Esophagus squamous epithelium (tissue), 4 donors: ENCODE measurements at regions not wholly inside any gene's neighbourhood (a gene's known extent, or its start where the extent isn't known, plus 50 kb on each side); places are given as distances from the start of the nearest gene placed in this dataset.

Experiments
- POLR2A ChIP-seq, 4 donors: fragments of 450-650 bp; IDR thresholded peaks; one replicate each; pipeline ENCODE4 v1.6.1; 2017; ENCODE audit warnings: antibody characterized with exemption in 4 of 4, mild to moderate bottlenecking in 4 of 4, moderate library complexity in 3 of 4
- TF ChIP-seq, protein P1 (sequence below), 6 experiments: fragments of 450-650 bp in 4 of 6; fragments of 200-600 bp in 2 of 6; sonication (generic) in 2 of 6; IDR thresholded peaks; one replicate each; pipeline ENCODE4 v1.5.1; 2016 to 2019; ENCODE audit warnings: antibody characterized with exemption in 6 of 6, mild to moderate bottlenecking in 4 of 6, moderate library complexity in 4 of 6

DNA sequence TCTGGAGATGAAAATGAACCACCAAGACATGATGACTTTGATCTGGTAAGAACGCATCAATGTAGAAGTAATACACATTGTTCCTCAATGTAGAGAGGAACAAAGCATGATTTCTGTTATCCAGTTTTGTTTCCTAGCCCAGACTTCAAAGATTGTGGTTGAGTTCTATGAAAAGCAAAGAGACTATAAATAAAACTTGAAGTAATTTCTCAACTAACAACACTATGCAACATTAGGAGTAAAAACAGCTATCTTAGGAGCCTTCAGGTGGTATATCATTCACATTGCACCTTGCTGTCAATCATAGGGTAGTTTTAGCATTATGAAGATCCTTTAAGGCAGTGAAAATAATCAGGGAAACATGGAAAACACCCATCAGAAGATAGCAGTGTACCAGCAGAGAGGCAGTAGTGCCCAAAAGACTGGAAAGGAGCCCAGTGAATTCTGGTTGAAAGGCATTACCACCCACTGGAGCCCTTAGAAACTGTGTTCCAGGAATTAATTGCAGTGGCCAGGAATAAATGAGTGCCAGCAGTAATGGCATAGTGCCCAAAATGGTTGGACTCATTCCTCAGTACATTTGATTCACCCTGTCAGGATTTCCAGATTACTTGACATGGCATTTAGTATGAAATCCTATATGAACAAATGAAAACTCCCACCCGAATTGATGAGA, 300.7 kb upstream of the CXXC4 start:
- TF ChIP-seq, protein P1, sequence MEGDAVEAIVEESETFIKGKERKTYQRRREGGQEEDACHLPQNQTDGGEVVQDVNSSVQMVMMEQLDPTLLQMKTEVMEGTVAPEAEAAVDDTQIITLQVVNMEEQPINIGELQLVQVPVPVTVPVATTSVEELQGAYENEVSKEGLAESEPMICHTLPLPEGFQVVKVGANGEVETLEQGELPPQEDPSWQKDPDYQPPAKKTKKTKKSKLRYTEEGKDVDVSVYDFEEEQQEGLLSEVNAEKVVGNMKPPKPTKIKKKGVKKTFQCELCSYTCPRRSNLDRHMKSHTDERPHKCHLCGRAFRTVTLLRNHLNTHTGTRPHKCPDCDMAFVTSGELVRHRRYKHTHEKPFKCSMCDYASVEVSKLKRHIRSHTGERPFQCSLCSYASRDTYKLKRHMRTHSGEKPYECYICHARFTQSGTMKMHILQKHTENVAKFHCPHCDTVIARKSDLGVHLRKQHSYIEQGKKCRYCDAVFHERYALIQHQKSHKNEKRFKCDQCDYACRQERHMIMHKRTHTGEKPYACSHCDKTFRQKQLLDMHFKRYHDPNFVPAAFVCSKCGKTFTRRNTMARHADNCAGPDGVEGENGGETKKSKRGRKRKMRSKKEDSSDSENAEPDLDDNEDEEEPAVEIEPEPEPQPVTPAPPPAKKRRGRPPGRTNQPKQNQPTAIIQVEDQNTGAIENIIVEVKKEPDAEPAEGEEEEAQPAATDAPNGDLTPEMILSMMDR (IDR thresholded peaks at IDR 0.05): no peak
- TF ChIP-seq POLR2A (IDR thresholded peaks at IDR 0.05): no peak
